22Rv1 (cell line): ENCODE measurements at regions not wholly inside any gene's neighbourhood (a gene's known extent, or its start where the extent isn't known, plus 50 kb on each side); places are given as distances from the start of the nearest gene placed in this dataset.

Source experiments
- H3K27ac ChIP-seq: fragments of 450-650 bp; 2 replicates; pipeline ENCODE4 v1.5.1; 2017
- CTCF ChIP-seq: fragments of 450-650 bp; IDR thresholded peaks from 2 replicates; pipeline ENCODE4 v1.5.1; 2017; ENCODE audit warnings: mild to moderate bottlenecking
- ZFX ChIP-seq: fragments of 450-650 bp; IDR thresholded peaks from 2 replicates; pipeline ENCODE4 v1.6.1; 2017; ENCODE audit warnings: antibody characterized with exemption, borderline replicate concordance

DNA sequence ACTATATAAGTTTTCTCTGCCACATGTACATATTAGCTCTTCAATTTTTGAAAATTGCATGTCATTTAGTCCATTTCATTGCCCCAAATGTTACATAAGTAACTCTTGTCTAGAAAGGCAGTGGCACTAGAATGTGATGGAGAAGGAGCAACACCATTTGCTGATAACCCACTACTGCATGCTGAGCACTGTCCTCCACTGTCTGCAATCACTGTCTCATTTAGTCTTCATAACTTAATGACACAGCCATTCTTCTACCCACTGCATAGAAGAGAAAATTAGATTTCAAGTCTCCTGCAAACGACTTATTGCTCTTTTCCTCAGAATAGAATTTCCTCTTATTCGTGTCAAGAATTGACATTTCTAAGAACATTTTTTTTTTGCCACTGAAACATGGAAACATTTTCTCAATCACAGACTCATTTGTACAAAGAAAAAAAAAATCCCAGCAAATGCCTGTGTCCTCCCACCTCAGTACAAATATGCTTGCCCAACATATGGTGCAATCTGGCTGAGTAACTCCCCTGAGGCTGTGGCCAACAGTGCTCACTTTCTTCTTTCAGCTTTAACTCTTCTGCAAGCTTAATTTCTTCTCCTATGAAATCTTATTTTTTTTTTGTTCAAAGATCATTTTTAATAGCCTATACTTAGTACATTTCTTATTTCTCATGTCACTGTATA is 768.6 kb upstream of the HS6ST1 start:
- H3K27ac ChIP-seq = no peak overlapping the region
- TF ChIP-seq ZFX (no peak), CTCF (no peak)

DNA sequence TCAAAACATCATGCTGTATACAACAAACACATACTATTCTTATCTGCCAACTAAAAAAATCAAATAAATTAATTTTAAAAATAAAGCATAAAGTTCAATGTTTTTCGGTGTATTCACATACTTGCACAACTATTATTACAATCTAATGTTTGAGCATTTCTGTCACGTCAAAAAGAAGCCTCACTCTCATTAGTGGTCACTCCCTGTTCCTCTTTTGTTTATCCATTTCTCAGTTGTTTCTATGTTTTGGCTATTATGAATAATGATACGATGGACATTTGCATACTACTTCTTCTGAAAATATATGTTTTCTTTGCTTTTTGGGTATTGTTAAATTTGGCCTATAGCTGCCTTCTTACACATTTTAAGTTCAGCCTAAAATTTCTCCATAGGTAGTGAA is 773.0 kb upstream of the HS6ST1 start:
- TF ChIP-seq ZFX = no peak
- no peak for TF ChIP-seq CTCF

DNA sequence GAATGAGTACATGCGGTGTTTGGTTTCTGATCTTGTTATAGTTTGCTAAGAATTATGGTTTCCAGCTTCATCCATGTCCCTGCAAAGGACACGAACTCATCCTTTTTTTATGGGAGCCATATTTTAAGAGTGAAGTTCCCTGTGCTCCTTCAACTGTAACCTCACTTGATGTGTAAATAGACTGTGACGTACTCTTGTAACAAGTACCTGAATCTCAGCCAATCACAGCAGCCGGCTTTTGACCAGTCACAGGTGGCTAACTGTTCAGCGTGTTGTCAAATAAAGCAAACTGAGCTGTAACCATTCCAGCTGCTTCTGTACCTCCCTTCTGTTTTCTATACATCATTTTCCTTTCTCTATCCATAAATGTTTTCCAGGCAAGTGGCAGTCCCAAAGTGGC is 774.3 kb upstream of the HS6ST1 start:
- no peak for TF ChIP-seq CTCF
- TF ChIP-seq ZFX = no peak
- no peak overlapping the region for H3K27ac ChIP-seq

More for the DNA sequence above, 773.0 kb upstream of the HS6ST1 start:
- H3K27ac ChIP-seq = no peak overlapping the region

DNA sequence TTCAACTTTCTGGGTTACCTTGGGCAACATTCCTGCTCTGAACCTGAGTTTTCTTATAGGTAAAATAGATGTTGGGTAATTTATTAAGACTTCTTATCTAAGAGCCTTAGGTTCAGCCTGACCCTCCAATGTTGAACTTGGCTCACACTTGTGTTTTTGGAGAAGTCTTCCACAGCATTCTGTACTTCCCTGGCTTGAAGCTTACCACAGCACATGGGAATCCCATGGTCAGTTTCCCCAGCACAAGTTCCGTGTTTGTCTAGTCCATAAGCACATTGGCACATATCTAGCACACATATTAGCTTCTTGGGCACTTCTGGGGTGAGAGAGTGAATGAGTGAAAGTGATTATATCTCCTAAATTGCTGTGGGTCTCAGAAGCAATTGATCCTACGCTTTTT is 782.5 kb upstream of the HS6ST1 start:
- no peak overlapping the region for H3K27ac ChIP-seq
- no peak for TF ChIP-seq CTCF
- no peak for TF ChIP-seq ZFX

DNA sequence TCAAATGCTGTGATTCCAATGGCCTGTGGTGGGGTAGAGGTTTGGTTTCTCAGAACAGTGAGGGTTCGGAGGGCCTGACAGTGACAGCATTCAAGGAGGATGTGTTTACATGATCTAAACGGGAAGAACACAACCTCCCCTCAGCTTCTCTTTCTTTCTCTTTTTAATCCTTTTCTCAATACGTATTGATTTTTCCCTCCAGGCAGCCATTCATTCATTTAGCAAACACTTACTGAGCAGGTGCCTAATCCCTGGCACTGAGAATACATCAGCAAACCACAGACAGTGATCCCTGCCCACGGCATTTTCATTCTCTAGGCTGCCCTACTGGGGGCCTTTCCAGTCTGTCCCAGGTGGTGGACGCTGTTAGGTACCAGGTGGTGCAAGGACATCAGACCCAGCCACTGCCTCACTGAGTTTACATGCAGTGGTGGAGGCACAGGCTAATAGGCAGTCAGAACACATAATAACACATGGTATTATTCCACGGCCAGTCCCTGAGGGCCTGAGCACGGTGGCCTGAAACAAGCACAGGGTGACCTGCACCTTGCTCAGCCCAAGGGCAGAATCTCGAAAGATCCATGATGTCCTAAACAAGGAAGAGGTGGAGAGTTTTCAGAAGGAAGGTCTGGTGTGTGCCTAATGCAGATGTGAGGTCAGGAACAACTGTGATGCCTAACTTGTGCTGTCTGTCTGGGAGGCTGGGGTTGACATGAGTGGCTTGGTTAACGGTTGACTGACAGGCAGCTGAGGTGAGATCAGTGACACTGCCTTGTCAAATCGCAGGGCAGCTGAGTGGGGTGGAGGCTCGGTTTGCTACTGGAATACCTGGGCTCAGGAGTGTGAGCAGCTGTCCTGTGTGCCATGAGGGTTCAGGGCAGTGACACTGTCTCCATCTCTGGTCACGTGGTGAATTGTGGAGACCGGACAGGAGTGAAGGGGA is 785.5 kb upstream of the HS6ST1 start:
- TF ChIP-seq ZFX = no peak
- TF ChIP-seq CTCF = no peak
- H3K27ac ChIP-seq = no peak overlapping the region

- TF ChIP-seq ZFX (no peak), CTCF (no peak)
- H3K27ac ChIP-seq = no peak overlapping the region
Observed at GRCh38 chr2:129112181-129112580, 793.5 kb upstream of the HS6ST1 start.

- TF ChIP-seq CTCF (no peak), ZFX (no peak)
- H3K27ac ChIP-seq = no peak overlapping the region
Observed at GRCh38 chr2:129113776-129114175, 795.1 kb upstream of the HS6ST1 start.
